OCI-LY1 (cell line): ENCODE measurements at regions not wholly inside any gene's neighbourhood (a gene's known extent, or its start where the extent isn't known, plus 50 kb on each side); places are given as distances from the start of the nearest gene placed in this dataset.

Source experiments
- H2AFZ ChIP-seq: fragments of 200-600 bp; sonication (generic), shearing (Covaris generic); 2 replicates; pipeline ENCODE4 v1.6.0; 2014; ENCODE audit warnings: antibody characterized with exemption, mild to moderate bottlenecking, low read length
- H3F3A ChIP-seq: fragments of 200-600 bp; sonication (generic), shearing (Covaris generic); 2 replicates; pipeline ENCODE4 v1.6.0; 2014; ENCODE audit warnings: mild to moderate bottlenecking, antibody characterized with exemption, low read length, moderate library complexity; ENCODE audit not compliant: insufficient read depth
- H3K27ac ChIP-seq: fragments of 200-600 bp; sonication (generic); 2 replicates; pipeline ENCODE4 v1.5.1; 2014; ENCODE audit warnings: low read length, mixed run types, mild to moderate bottlenecking, low read depth; ENCODE audit not compliant: poor library complexity, severe bottlenecking
- H3K27me3 ChIP-seq: fragments of 200-600 bp; sonication (generic); 2 replicates; pipeline ENCODE4 v1.6.0; 2014; ENCODE audit warnings: antibody characterized with exemption, mild to moderate bottlenecking, low read length, moderate library complexity; ENCODE audit not compliant: insufficient read depth
- H3K36me3 ChIP-seq: fragments of 200-600 bp; sonication (generic); 2 replicates; pipeline ENCODE4 v1.6.1; 2014; ENCODE audit warnings: mild to moderate bottlenecking, antibody characterized with exemption, low read length, moderate library complexity, mixed read lengths; ENCODE audit not compliant: insufficient read depth
- H3K4me1 ChIP-seq: fragments of 200-600 bp; sonication (generic); 2 replicates; pipeline ENCODE4 v1.5.1; 2014; ENCODE audit warnings: mild to moderate bottlenecking, low read length, moderate library complexity; ENCODE audit not compliant: insufficient read depth, severe bottlenecking
- H3K4me2 ChIP-seq: fragments of 200-600 bp; sonication (generic), shearing (Covaris generic); 2 replicates; pipeline ENCODE4 v1.6.1; 2014; ENCODE audit warnings: low read length
- H3K4me3 ChIP-seq: fragments of 200-600 bp; sonication (generic); 2 replicates; pipeline ENCODE4 v1.5.1; 2014; ENCODE audit warnings: low read length, low read depth, mild to moderate bottlenecking, mixed read lengths; ENCODE audit not compliant: poor library complexity, severe bottlenecking
- H3K79me2 ChIP-seq: fragments of 200-600 bp; shearing (Covaris generic); 2 replicates; pipeline ENCODE4 v1.6.1; 2016; ENCODE audit warnings: mixed run types, low read length, mixed read lengths; ENCODE audit not compliant: insufficient read depth
- H3K9ac ChIP-seq: fragments of 200-600 bp; sonication (generic), shearing (Covaris generic); 2 replicates; pipeline ENCODE4 v1.6.1; 2014; ENCODE audit warnings: mild to moderate bottlenecking, low read length, mixed read lengths
- H3K9me2 ChIP-seq: fragments of 200-600 bp; sonication (generic), shearing (Covaris generic); 2 replicates; pipeline ENCODE4 v1.6.1; 2014; ENCODE audit warnings: low read depth, mild to moderate bottlenecking, low read length, mixed read lengths
- H3K9me3 ChIP-seq: fragments of 200-600 bp; shearing (Covaris generic); 2 replicates; pipeline ENCODE4 v1.6.1; 2014; ENCODE audit warnings: low read length, mixed read lengths
- H4K20me1 ChIP-seq: fragments of 200-600 bp; sonication (generic), shearing (Covaris generic); 2 replicates; pipeline ENCODE4 v1.6.0; 2016; ENCODE audit warnings: mild to moderate bottlenecking, low read length; ENCODE audit not compliant: insufficient read depth
- CTCF ChIP-seq: fragments of 200-600 bp; sonication (generic), shearing (Covaris generic); IDR thresholded peaks from 2 replicates; pipeline ENCODE4 v1.5.1; 2017; ENCODE audit warnings: mild to moderate bottlenecking, antibody characterized with exemption, low read length, moderate library complexity, mixed read lengths
- EZH2 ChIP-seq: fragments of 200-600 bp; sonication (generic), shearing (Covaris generic); IDR thresholded peaks from 2 replicates; pipeline ENCODE4 v1.8.0; 2017; ENCODE audit warnings: borderline replicate concordance, mixed run types, mild to moderate bottlenecking, antibody characterized with exemption, low read length, moderate library complexity, mixed read lengths

GRCh38 chr7:18228686-18229085 lies 201.0 kb upstream of the PRPS1L1 start:
- Histone ChIP-seq H3K4me1 (no peaks in the 10 kb centered on the region), H3K36me3 (no peaks in the 10 kb centered on the region), H4K20me1 (no peaks in the 10 kb centered on the region), H3K4me2 (no peak overlapping the region), H3K9me3 (no peaks in the 10 kb centered on the region), H3F3A (no peaks in the 10 kb centered on the region), H3K27me3 (no peaks in the 10 kb centered on the region), H3K4me3 (no peak overlapping the region), H2AFZ (no peak overlapping the region), H3K9ac (no peak overlapping the region), H3K79me2 (no peaks in the 10 kb centered on the region), H3K27ac (no peak overlapping the region), H3K9me2 (no peaks in the 10 kb centered on the region)
- no peak for TF ChIP-seq EZH2
- TF ChIP-seq CTCF: no peak

- Histone ChIP-seq H3K4me3 (no peak overlapping the region), H3K27me3 (no peaks in the 10 kb centered on the region), H3K36me3 (no peaks in the 10 kb centered on the region), H3K27ac (no peak overlapping the region), H4K20me1 (no peaks in the 10 kb centered on the region), H3K79me2 (no peaks in the 10 kb centered on the region), H3K4me2 (no peak overlapping the region), H3K9me2 (no peaks in the 10 kb centered on the region), H3K9ac (no peak overlapping the region), H3F3A (no peaks in the 10 kb centered on the region), H3K4me1 (no peaks in the 10 kb centered on the region), H3K9me3 (no peaks in the 10 kb centered on the region), H2AFZ (no peak overlapping the region)
- no peak for TF ChIP-seq CTCF
- TF ChIP-seq EZH2: no peak
These were observed 202.6 kb upstream of the PRPS1L1 start for GRCh38 chr7:18230271-18230670.

GRCh38 chr7:18231854-18232253 lies 204.2 kb upstream of the PRPS1L1 start:
- no peaks in the 10 kb centered on the region for H3K79me2 ChIP-seq
- H3K9me3 ChIP-seq: no peaks in the 10 kb centered on the region
- H2AFZ ChIP-seq: no peak overlapping the region

More at GRCh38 chr7:18231854-18232253, 204.2 kb upstream of the PRPS1L1 start:
- no peaks in the 10 kb centered on the region for H3K9me2 ChIP-seq
- no peak for TF ChIP-seq EZH2
- no peak for TF ChIP-seq CTCF
- no peaks in the 10 kb centered on the region for H4K20me1 ChIP-seq
- H3K4me1 ChIP-seq: no peaks in the 10 kb centered on the region
- H3K27me3 ChIP-seq: no peaks in the 10 kb centered on the region
- no peaks in the 10 kb centered on the region for H3K36me3 ChIP-seq
- H3F3A ChIP-seq: no peaks in the 10 kb centered on the region
- H3K27ac ChIP-seq: no peak overlapping the region
- no peak overlapping the region for H3K4me3 ChIP-seq
- H3K9ac ChIP-seq: no peak overlapping the region
- no peak overlapping the region for H3K4me2 ChIP-seq
